ENCODE measurements at regions not wholly inside any gene's neighbourhood (a gene's known extent, or its start where the extent isn't known, plus 50 kb on each side); places are given as distances from the start of the nearest gene placed in this dataset.
"Not testable (repeated sequence)": the region's sequence is repeated elsewhere in the genome, so short reads cannot be mapped to it uniquely, and the experiment has no call there.

GRCh38 chr4:98818116-98818515 is 110.8 kb downstream of the EIF4E start:
- TF ChIP-seq, protein P1, sequence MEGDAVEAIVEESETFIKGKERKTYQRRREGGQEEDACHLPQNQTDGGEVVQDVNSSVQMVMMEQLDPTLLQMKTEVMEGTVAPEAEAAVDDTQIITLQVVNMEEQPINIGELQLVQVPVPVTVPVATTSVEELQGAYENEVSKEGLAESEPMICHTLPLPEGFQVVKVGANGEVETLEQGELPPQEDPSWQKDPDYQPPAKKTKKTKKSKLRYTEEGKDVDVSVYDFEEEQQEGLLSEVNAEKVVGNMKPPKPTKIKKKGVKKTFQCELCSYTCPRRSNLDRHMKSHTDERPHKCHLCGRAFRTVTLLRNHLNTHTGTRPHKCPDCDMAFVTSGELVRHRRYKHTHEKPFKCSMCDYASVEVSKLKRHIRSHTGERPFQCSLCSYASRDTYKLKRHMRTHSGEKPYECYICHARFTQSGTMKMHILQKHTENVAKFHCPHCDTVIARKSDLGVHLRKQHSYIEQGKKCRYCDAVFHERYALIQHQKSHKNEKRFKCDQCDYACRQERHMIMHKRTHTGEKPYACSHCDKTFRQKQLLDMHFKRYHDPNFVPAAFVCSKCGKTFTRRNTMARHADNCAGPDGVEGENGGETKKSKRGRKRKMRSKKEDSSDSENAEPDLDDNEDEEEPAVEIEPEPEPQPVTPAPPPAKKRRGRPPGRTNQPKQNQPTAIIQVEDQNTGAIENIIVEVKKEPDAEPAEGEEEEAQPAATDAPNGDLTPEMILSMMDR (conservative IDR thresholded peaks at IDR 0.05; ENCODE audit: low read depth, low read length) = not testable (repeated sequence)
- TF ChIP-seq EZH2 (IDR thresholded peaks at IDR 0.05; ENCODE audit: borderline replicate concordance, low read depth, low read length, poor library complexity, severe bottlenecking) = not testable (repeated sequence)

Data from A673 (cell line).